Neural progenitor cell (in vitro differentiated cells): ENCODE measurements at regions not wholly inside any gene's neighbourhood (a gene's known extent, or its start where the extent isn't known, plus 50 kb on each side); places are given as distances from the start of the nearest gene placed in this dataset.

Experiments used
- CTCF ChIP-seq: fragments of 200-600 bp; sonication (generic); IDR thresholded peaks from 2 replicates; pipeline ENCODE4 v1.5.1; 2017; ENCODE audit warnings: antibody characterized with exemption, mild to moderate bottlenecking
- EZH2 ChIP-seq: fragments of 200-600 bp; sonication (generic); IDR thresholded peaks from 2 replicates; pipeline ENCODE4 v1.6.1; 2017; ENCODE audit warnings: antibody characterized with exemption, mild to moderate bottlenecking, moderate library complexity
- EZH2phosphoT487 ChIP-seq: fragments of 200-600 bp; sonication (generic); IDR thresholded peaks from 2 replicates; pipeline ENCODE4 v1.6.1; 2017; ENCODE audit warnings: antibody characterized with exemption

GRCh38 chr19:27861411-27861975, 1351.5 kb downstream of the UQCRFS1 start:
- TF ChIP-seq CTCF: no peak
- no peak for TF ChIP-seq EZH2
- no peak for TF ChIP-seq EZH2phosphoT487
